ENCODE measurements at regions not wholly inside any gene's neighbourhood (a gene's known extent, or its start where the extent isn't known, plus 50 kb on each side); places are given as distances from the start of the nearest gene placed in this dataset.

DNA sequence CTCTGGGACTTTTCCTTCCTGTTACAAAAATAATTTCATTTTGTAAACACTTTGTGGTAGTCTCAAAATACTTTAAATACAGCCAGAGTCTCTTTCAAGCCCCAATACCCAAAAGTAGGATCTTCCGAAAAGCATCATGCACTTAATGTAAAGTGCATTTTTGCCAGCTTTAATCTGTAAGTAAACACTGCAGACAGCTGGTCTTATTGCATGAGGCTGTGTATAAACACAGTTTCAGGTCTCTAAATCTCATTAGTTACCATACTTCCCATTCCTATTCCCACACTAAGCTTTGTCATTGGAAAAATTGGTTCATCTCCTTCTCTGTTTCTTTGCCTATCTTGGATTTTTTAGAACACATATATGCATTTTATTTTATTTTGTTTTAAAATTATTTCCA is 87.6 kb upstream of the GNAI1 start:
- no peaks in the 10 kb centered on the region for H3K27me3 ChIP-seq (replicated peaks; ENCODE audit: control insufficient read depth, insufficient read depth, low read length)
- TF ChIP-seq, protein P1, sequence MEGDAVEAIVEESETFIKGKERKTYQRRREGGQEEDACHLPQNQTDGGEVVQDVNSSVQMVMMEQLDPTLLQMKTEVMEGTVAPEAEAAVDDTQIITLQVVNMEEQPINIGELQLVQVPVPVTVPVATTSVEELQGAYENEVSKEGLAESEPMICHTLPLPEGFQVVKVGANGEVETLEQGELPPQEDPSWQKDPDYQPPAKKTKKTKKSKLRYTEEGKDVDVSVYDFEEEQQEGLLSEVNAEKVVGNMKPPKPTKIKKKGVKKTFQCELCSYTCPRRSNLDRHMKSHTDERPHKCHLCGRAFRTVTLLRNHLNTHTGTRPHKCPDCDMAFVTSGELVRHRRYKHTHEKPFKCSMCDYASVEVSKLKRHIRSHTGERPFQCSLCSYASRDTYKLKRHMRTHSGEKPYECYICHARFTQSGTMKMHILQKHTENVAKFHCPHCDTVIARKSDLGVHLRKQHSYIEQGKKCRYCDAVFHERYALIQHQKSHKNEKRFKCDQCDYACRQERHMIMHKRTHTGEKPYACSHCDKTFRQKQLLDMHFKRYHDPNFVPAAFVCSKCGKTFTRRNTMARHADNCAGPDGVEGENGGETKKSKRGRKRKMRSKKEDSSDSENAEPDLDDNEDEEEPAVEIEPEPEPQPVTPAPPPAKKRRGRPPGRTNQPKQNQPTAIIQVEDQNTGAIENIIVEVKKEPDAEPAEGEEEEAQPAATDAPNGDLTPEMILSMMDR (IDR thresholded peaks at IDR 0.05; ENCODE audit: insufficient read depth, low read length, poor library complexity, severe bottlenecking), result no peak
- DNase-seq (ENCODE audit: extremely low read depth, insufficient read length), result no peak
- no peak overlapping the region for H3K4me3 ChIP-seq (replicated peaks; ENCODE audit: low read depth, low read length)
- H3K36me3 ChIP-seq (ENCODE audit: control insufficient read depth, insufficient read depth, low read length), result no peaks in the 10 kb centered on the region

DNA sequence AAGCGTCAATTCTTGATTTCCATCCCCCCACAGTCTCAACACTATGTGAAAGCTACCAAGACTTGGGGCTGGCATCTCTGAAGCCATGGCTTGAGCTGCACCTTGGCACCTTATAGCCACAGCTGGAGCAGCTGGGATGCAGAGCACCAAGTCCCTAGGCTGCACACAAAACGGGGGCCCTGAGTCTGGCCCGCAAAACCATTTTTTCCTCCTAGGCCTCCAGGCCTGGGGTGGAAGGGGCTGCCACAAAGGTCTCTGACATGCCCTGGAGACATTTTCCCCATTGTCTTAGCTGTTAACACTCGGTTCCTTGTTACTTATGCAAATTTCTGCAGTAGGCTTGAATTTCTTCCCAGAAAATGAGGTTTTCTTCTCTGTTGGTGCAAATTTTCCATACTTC is 89.8 kb upstream of the GNAI1 start:
- TF ChIP-seq, protein P1 (IDR thresholded peaks at IDR 0.05; ENCODE audit: insufficient read depth, low read length, poor library complexity, severe bottlenecking), result no peak
- H3K36me3 ChIP-seq (ENCODE audit: control insufficient read depth, insufficient read depth, low read length), result no peaks in the 10 kb centered on the region
- no peak overlapping the region for H3K4me3 ChIP-seq (replicated peaks; ENCODE audit: low read depth, low read length)
- DNase-seq (ENCODE audit: extremely low read depth, insufficient read length), result no peak
- H3K27me3 ChIP-seq (replicated peaks; ENCODE audit: control insufficient read depth, insufficient read depth, low read length), result no peaks in the 10 kb centered on the region

DNA sequence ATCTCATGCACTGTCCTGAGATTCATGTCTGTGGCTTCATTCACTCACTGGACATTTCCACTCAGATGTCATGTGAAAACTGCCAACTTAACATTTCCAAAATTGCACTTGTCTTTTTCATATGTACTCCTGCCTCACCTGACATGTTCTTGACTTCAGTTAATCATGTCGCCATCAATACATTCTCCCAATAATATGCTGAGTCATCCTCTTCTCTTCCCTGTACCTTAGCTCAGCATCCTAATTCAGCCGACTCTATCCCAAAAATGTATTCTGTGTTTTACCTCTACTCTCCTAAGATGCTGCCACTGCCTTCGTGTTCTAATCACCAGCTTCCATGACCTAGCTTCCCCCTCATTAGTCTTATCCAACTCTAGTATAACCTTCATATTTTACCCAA is 93.9 kb upstream of the GNAI1 start:
- H3K27me3 ChIP-seq (replicated peaks; ENCODE audit: control insufficient read depth, insufficient read depth, low read length), result no peaks in the 10 kb centered on the region
- H3K36me3 ChIP-seq (ENCODE audit: control insufficient read depth, insufficient read depth, low read length), result no peaks in the 10 kb centered on the region
- no peak for DNase-seq (ENCODE audit: extremely low read depth, insufficient read length)
- no peak overlapping the region for H3K4me3 ChIP-seq (replicated peaks; ENCODE audit: low read depth, low read length)
- TF ChIP-seq, protein P1 (IDR thresholded peaks at IDR 0.05; ENCODE audit: insufficient read depth, low read length, poor library complexity, severe bottlenecking), result no peak

DNA sequence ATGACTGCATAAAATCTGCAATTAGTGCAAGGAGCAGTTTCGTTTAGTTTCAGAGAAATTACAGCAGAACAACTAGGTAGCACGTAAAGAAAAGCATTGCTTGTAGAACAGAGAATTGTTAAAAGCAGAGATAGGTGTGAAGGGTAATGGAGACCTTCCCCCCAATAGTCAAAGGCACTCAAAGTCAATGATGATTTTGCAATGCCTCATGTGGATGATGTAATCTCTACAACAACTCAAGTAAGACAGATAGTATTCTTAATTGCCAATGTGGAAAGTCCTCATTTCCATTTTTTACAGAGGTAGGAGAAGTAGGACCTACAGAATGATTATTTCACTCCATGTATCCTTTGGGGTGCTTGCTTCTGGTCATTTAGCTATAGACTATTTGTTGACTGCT is 94.3 kb upstream of the GNAI1 start:
- no peaks in the 10 kb centered on the region for H3K27me3 ChIP-seq (replicated peaks; ENCODE audit: control insufficient read depth, insufficient read depth, low read length)
- DNase-seq (ENCODE audit: extremely low read depth, insufficient read length), result no peak
- no peaks in the 10 kb centered on the region for H3K36me3 ChIP-seq (ENCODE audit: control insufficient read depth, insufficient read depth, low read length)
- TF ChIP-seq, protein P1 (IDR thresholded peaks at IDR 0.05; ENCODE audit: insufficient read depth, low read length, poor library complexity, severe bottlenecking), result no peak
- H3K4me3 ChIP-seq (replicated peaks; ENCODE audit: low read depth, low read length), result no peak overlapping the region

DNA sequence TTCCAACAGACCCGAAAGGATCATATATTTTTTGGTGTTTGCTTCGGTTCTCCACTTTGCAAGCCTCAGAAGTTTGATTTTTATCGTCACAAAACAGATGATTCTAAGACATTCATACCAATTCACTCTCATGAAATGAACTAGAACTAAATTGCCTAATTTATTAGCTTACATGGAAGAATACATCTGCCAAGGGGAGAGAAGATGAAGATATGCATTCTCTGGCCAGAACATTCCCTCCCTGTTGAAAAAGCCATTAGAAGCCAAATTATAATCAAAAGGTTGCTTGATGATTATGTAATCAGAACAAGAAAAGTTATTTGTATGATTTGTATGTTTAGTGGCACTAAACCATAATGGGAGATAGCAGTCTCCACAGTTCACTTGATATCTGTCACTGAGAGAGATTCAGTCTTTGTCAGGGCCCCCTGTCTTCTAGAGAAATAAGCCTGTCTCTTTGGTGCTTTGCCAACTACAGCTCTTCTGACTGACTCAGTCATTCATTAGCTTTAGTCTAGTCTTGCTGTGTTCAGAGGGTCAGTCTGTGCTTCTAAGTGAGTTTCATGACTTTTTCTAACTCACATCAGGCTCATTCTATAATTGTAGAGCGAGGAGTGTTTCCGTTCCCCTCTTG is 95.3 kb upstream of the GNAI1 start:
- TF ChIP-seq, protein P1 (IDR thresholded peaks at IDR 0.05; ENCODE audit: insufficient read depth, low read length, poor library complexity, severe bottlenecking), result no peak
- no peak for DNase-seq (ENCODE audit: extremely low read depth, insufficient read length)
- H3K27me3 ChIP-seq (replicated peaks; ENCODE audit: control insufficient read depth, insufficient read depth, low read length), result no peaks in the 10 kb centered on the region
- no peak overlapping the region for H3K4me3 ChIP-seq (replicated peaks; ENCODE audit: low read depth, low read length)
- no peaks in the 10 kb centered on the region for H3K36me3 ChIP-seq (ENCODE audit: control insufficient read depth, insufficient read depth, low read length)

DNA sequence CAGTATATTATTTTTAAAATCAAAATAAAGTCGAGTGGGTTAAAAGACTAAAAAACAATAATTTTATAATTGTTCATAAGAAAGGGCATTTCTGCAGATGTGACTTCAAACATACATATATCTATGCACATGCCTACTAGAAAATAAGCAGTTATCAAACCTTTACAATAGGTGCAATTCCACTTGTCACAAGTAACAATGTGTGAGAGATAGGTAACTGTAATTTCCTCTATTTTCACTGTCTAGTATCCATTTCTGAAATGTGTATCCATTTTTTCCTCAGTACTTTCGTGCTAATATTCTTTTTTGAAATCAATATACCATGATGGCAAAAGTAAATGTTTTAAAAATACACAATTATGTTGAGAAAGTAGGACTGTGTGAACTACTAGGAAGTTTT is 96.9 kb upstream of the GNAI1 start:
- Histone ChIP-seq H3K4me3 (replicated peaks; ENCODE audit: low read depth, low read length) (no peak overlapping the region), H3K27me3 (replicated peaks; ENCODE audit: control insufficient read depth, insufficient read depth, low read length) (no peaks in the 10 kb centered on the region), H3K36me3 (ENCODE audit: control insufficient read depth, insufficient read depth, low read length) (no peaks in the 10 kb centered on the region)
- DNase-seq (ENCODE audit: extremely low read depth, insufficient read length), result no peak
- TF ChIP-seq, protein P1 (IDR thresholded peaks at IDR 0.05; ENCODE audit: insufficient read depth, low read length, poor library complexity, severe bottlenecking), result no peak

Measured in GM06990 (cell line).